K562 (cell line): ENCODE measurements at regions not wholly inside any gene's neighbourhood (a gene's known extent, or its start where the extent isn't known, plus 50 kb on each side); places are given as distances from the start of the nearest gene placed in this dataset.

ENCODE experiments used
- CC2D1A ChIP-seq: fragments of 450-650 bp; IDR thresholded peaks from 2 replicates; pipeline ENCODE4 v1.6.1; 2017; ENCODE audit warnings: mild to moderate bottlenecking
- CTCF ChIP-seq, 3 experiments: IDR thresholded peaks in 2 of 3; conservative IDR thresholded peaks in 1 of 3; 2 replicates each; pipeline ENCODE4 v1.5.1; 2011 to 2012; ENCODE audit warnings: low read length in 3 of 3, mild to moderate bottlenecking in 3 of 3, control low read depth in 2 of 3, improper control_type of control experiment in 1 of 3, inconsistent platforms in 1 of 3, low read depth in 1 of 3, mixed read lengths in 1 of 3, moderate library complexity in 1 of 3; ENCODE audit not compliant: insufficient read depth in 2 of 3
- ESRRB ChIP-seq: fragments of 250-450 bp; sonication (Bioruptor Pico); IDR thresholded peaks from 2 replicates; pipeline ENCODE4 v1.5.0; 2020; ENCODE audit warnings: mild to moderate bottlenecking, moderate library complexity, borderline replicate concordance
- HNRNPK ChIP-seq: fragments of 200-400 bp; formaldehyde crosslinking; IDR thresholded peaks from one replicate; pipeline ENCODE4 v1.6.1; 2018; ENCODE audit warnings: mild to moderate bottlenecking, low read depth, low read length; ENCODE audit not compliant: poor library complexity, severe bottlenecking
- JUN ChIP-seq, 2 experiments: sonication (generic) in 1 of 2; formaldehyde crosslinking in 1 of 2; IDR thresholded peaks; 2 replicates each; pipeline versions ENCODE4 v1.6.1 to v1.8.0; 2012 to 2022; ENCODE audit warnings: borderline replicate concordance in 2 of 2, mild to moderate bottlenecking in 2 of 2, improper control_type of control experiment in 1 of 2, low read depth in 1 of 2, low read length in 1 of 2, missing genetic modification reagents in 1 of 2
- MCM5 ChIP-seq: fragments of 450-650 bp; IDR thresholded peaks from 2 replicates; pipeline ENCODE4 v1.6.1; 2016; ENCODE audit warnings: low read depth
- POLR2A ChIP-seq: fragments of 450-650 bp; conservative IDR thresholded peaks from 2 replicates; pipeline ENCODE4 v1.6.1; 2016
- REST ChIP-seq, 2 experiments: fragments of 450-650 bp; formaldehyde crosslinking in 1 of 2; IDR thresholded peaks; 2 replicates each; pipeline versions ENCODE4 v1.4.0 to v1.6.1; 2014 to 2020; ENCODE audit warnings: mild to moderate bottlenecking in 2 of 2, borderline replicate concordance in 1 of 2, low read depth in 1 of 2

GRCh38 chr1:29845910-29846309, 609.6 kb downstream of the PTPRU start:
- TF ChIP-seq ESRRB (CRISPR knock-in tag) (no peak), CTCF (IDR thresholded peaks at IDR 0.05 in 2 of 3, conservative IDR thresholded peaks at IDR 0.05 in 1 of 3; ENCODE audit: insufficient read depth in 2 of 3, low read depth in 1 of 3, low read length in 3 of 3) (no peak), MCM5 (no peak), HNRNPK (no peak), POLR2A (no peak), CC2D1A (no peak), JUN (IDR thresholded peaks at IDR 0.05; ENCODE audit: borderline replicate concordance, low read depth, low read length) (no peak), JUN (CRISPR knock-in tag; IDR thresholded peaks at IDR 0.05; ENCODE audit: borderline replicate concordance) (no peak), REST (IDR thresholded peaks at IDR 0.05; ENCODE audit: borderline replicate concordance) (no peak), REST (CRISPR knock-in tag; IDR thresholded peaks at IDR 0.05; ENCODE audit: low read depth) (no peak)
